ENCODE measurements at regions not wholly inside any gene's neighbourhood (a gene's known extent, or its start where the extent isn't known, plus 50 kb on each side); places are given as distances from the start of the nearest gene placed in this dataset.

DNA sequence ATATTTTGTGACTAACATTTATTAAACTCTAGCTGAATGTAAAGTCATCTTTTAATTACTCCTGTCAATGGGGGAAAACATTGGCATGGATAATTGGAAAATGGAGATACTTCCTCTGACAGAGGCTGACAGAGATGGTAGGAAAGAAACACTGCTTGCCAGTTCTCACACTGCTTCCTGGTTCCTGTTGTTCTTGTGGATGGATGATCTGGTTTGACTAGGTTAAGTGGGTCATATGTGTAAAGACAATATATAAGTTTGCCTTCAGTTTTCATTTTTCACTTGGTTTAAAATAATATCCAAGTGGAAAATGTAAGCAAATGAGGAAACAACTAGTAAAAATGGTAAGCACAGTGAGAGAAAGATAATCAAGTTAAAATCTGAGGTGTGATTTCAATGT lies 188.8 kb upstream of the CWC22 start:
- Histone ChIP-seq H3K27me3 (no peaks in the 10 kb centered on the region), H3K27ac (no peak overlapping the region), H3K4me1 (no peaks in the 10 kb centered on the region), H3K9me3 (no peaks in the 10 kb centered on the region), H3K36me3 (no peaks in the 10 kb centered on the region), H3K4me3 (no peak overlapping the region)
- TF ChIP-seq, protein P1, sequence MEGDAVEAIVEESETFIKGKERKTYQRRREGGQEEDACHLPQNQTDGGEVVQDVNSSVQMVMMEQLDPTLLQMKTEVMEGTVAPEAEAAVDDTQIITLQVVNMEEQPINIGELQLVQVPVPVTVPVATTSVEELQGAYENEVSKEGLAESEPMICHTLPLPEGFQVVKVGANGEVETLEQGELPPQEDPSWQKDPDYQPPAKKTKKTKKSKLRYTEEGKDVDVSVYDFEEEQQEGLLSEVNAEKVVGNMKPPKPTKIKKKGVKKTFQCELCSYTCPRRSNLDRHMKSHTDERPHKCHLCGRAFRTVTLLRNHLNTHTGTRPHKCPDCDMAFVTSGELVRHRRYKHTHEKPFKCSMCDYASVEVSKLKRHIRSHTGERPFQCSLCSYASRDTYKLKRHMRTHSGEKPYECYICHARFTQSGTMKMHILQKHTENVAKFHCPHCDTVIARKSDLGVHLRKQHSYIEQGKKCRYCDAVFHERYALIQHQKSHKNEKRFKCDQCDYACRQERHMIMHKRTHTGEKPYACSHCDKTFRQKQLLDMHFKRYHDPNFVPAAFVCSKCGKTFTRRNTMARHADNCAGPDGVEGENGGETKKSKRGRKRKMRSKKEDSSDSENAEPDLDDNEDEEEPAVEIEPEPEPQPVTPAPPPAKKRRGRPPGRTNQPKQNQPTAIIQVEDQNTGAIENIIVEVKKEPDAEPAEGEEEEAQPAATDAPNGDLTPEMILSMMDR (IDR thresholded peaks at IDR 0.05), result no peak
- no peak for FAIRE-seq
- DNase-seq, result no peak
- ATAC-seq, result no peak
- intact Hi-C loops (cut with DNase I), result no loop called here

DNA sequence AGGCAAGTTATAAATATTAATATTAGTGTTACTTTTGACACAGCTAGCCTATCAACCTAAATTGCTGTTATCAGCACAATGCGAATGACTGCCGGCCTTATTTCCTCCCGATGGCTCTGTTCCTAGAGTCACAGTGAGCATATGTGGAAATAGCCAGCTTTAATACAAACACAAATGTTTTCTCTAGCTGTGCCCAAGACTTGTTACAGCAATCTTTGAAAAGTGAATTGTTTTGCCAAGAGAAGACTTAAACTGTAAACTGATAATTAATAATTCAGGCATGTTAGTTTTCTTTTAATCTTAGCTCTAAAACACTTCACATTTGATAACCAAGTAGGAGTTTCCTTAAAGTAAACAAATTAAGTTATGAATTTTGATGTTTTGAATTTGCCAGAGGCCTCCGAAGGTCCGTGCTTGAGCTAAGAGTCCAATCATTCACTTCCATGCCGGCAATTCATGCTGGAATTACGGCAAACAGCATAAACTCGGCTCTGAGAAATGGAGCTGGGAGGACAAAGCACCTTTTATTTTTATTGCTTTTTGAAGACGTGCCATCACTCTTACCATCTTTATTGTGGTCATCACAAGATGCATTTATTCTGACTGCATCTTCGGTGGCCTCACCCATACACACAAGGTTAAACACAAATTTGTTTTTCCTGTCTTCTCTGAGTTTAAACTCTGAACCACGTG lies 184.5 kb upstream of the CWC22 start:
- 31 to 36% methylated on average over 11 of the region's 11 CpGs for WGBS, 2 donors
- Histone ChIP-seq H3K27me3 (no peaks in the 10 kb centered on the region), H3K9me3 (no peaks in the 10 kb centered on the region), H3K4me3 (no peak overlapping the region), H3K4me1 (no peaks in the 10 kb centered on the region), H3K27ac (no peak overlapping the region), H3K36me3 (no peaks in the 10 kb centered on the region)
- DNase-seq (no peak), FAIRE-seq (no peak), ATAC-seq (peak in 3 of 4 donors; percentile 24 to 55 (median 41))
- intact Hi-C loops (cut with DNase I), result no loop called here
- TF ChIP-seq, protein P1 (IDR thresholded peaks at IDR 0.05), result no peak

DNA sequence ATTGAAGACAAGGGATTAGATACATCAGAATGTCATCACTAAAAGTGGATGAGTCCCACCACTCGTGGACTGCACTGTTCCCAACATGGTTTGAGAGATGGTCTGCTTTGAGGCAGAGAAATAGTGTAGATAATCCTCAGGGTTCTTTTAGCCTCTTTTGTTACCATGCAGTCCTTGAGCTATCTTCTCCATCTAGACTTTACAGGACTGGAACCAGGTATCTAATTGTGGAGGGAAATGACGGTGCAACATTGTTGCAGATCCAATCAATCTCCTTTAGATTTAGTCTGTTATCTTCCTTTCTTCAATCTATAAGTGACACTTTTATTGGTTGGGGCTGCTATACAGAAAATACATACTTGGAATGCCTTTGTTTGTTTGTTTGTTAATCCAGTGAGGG lies 183.8 kb upstream of the CWC22 start:
- Histone ChIP-seq H3K9me3 (no peaks in the 10 kb centered on the region), H3K4me3 (no peak overlapping the region), H3K4me1 (no peaks in the 10 kb centered on the region), H3K36me3 (no peaks in the 10 kb centered on the region), H3K27ac (no peak overlapping the region), H3K27me3 (no peaks in the 10 kb centered on the region)
- ATAC-seq (no peak), DNase-seq (no peak), FAIRE-seq (no peak)
- intact Hi-C loops (cut with DNase I), result no loop called here
- TF ChIP-seq, protein P1 (IDR thresholded peaks at IDR 0.05), result no peak
- whole genome bisulfite sequencing, 2 donors, result 71 to 72% methylated on average over 2 of the region's 2 CpGs

DNA sequence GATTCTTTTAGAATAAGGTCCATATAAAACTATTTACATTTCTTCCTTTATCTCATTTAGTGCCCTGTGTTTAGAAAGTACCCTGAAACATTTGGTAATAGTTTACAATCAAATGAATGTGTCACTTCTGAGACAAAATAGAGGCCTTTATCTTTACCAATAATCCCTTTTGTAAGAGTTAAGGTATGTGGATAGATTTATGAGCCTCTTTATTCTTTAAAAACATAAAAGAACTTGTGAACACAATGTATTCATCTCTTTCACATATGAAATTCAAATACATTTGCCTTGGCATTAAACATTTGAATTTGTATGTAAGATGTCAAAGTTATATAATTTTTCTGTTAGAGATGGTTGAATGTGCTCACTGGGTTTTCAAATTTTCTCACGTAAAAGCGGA lies 180.5 kb upstream of the CWC22 start:
- no peak for FAIRE-seq
- TF ChIP-seq, protein P1 (IDR thresholded peaks at IDR 0.05), result no peak
- no peak for ATAC-seq
- Histone ChIP-seq H3K9me3 (no peaks in the 10 kb centered on the region), H3K36me3 (no peaks in the 10 kb centered on the region), H3K4me1 (no peaks in the 10 kb centered on the region), H3K27ac (no peak overlapping the region), H3K27me3 (no peaks in the 10 kb centered on the region), H3K4me3 (no peak overlapping the region)
- no peak for DNase-seq
- intact Hi-C loops (cut with DNase I), result no loop called here
- WGBS, 2 donors, result 33 to 60% methylated on average over 2 of the region's 2 CpGs

DNA sequence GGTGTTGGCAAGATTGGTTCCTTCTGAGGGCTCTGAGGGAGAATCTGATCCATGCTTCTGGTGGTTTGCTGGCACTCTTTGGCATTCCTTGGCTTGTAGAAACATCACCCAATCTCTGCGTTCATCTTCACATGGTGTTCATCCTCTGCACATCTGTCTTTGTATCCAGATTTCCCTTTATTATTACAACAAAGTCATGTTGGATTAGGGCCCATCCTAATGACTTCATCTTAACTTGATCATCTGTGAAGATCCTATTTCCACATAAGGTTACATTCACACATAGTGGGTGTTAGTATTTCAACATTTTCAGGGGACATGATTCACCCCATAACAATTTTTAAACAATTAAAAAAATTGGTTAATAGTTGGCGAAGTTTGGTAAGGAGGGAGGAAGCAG lies 177.4 kb upstream of the CWC22 start:
- no peaks in the 10 kb centered on the region for H3K9me3 ChIP-seq
- no peak for ATAC-seq
- intact Hi-C loops (cut with DNase I), result no loop called here
- no peaks in the 10 kb centered on the region for H3K36me3 ChIP-seq
- H3K4me3 ChIP-seq, result no peak overlapping the region
- no peak overlapping the region for H3K27ac ChIP-seq
- no peaks in the 10 kb centered on the region for H3K4me1 ChIP-seq
- no peak for DNase-seq
- H3K27me3 ChIP-seq, result no peaks in the 10 kb centered on the region
- TF ChIP-seq, protein P1 (IDR thresholded peaks at IDR 0.05), result no peak
- WGBS, 2 donors, result 73 to 78% methylated on average over 2 of the region's 2 CpGs
- no peak for FAIRE-seq
